ENCODE measurements at regions not wholly inside any gene's neighbourhood (a gene's known extent, or its start where the extent isn't known, plus 50 kb on each side); places are given as distances from the start of the nearest gene placed in this dataset.
A peak's percentile ranks its signal among the peaks of the same experiment; 100 is the strongest.

DNA sequence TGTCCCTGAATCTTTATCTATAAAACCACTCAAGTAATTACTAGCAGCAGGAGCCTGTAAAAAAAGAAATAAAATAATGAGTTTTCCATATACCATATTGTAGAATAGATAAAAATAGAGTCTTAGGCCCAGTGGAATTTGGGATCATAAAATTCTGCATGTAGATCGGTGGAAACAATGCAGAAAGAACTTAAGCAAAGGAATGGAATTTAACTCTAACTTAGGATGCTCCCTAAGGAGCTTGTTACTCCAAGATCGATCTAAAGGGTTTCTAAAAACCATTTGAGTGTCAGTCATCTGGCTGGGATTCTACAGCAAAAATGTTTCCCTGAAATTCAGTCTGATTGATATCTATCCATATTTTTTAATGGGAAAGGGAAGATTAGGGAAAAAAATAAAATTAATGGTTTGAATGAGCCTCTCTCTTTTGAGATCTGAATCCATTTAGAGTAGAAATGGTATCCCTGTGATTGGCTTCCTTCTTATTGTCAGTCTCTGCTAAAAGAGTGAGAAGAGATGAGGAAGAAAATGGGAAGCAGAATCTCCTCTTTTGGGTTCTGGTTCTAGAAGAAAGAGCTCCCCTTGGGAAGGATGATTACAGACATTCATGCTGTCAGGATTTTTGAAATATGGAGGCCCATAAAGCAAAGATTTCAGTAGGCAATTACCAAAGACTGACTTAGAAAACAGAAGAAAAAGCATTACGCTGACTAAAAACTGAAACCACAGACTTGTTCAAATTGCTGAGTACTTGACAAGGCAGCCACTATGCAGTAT, 564.3 kb upstream of the MARCKS start:
- Histone ChIP-seq H3F3A (replicated peaks; ENCODE audit: insufficient read depth) (peaks cover 8% of the 10 kb centered on the region), H3K9ac (no peak overlapping the region), H3K27ac (ENCODE audit: low read depth in 2 of 2, low read length in 1 of 2) (no peak overlapping the region), H3K9me3 (no peaks in the 10 kb centered on the region), H3K4me2 (no peak overlapping the region), H3K36me3 (replicated peaks in 1 of 2; ENCODE audit: control insufficient read depth in 1 of 2, insufficient read depth in 2 of 2, low read length in 1 of 2) (no peaks in the 10 kb centered on the region), H3K4me3 (ENCODE audit: low read depth in 2 of 2, low read length in 1 of 2) (no peak overlapping the region), H4K20me1 (ENCODE audit: insufficient read depth) (no peaks in the 10 kb centered on the region), H3K27me3 (ENCODE audit: insufficient read depth) (no peaks in the 10 kb centered on the region), H3K9me2 (no peaks in the 10 kb centered on the region), H2AFZ (ENCODE audit: low read depth) (peak overlapping the region; percentile 27; the same call in 1 of the 2 replicates), H3K4me1 (ENCODE audit: control insufficient read depth in 1 of 2, insufficient read depth in 2 of 2, low read depth in 1 of 2, low read length in 1 of 2) (no peaks in the 10 kb centered on the region; a peak in 1 of 4 replicates), H3K79me2 (ENCODE audit: insufficient read depth) (no peaks in the 10 kb centered on the region)
- POLR2A ChIA-PET = no interaction called here
- CTCF ChIA-PET = interaction anchor here (0.9 to 1.3 kb wide), 3 partner anchors 14 to 566 kb away, joined by 3 to 4 read pairs (median 3); no protein-coding TSS in a partner anchor
- WGBS (ENCODE audit: low lambda C conversion rate) = 91% methylated on average over 3 of the region's 3 CpGs
- DNase-seq = no peak
- TF ChIP-seq RCOR1 (IDR thresholded peaks at IDR 0.05; ENCODE audit: low read length) (no peak), TCF12 (IDR thresholded peaks at IDR 0.05) (no peak)

DNA sequence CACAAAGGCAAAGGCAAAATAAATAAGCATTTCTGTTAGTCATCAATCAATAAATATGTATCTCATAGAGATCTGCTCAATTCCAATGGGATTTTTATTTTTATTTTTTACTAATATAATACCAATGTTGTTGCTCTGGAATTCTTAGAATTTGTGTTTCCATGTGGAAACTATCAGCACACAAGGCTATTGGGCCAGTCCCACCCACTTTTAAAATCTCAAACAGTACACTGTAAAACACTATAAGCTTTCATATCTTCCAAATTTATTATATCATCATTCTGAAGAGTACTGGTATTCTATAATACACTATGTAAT, 563.8 kb upstream of the MARCKS start:
- H3K27me3 ChIP-seq (ENCODE audit: insufficient read depth) = no peaks in the 10 kb centered on the region
- no peaks in the 10 kb centered on the region for H3K9me3 ChIP-seq
- H2AFZ ChIP-seq (ENCODE audit: low read depth) = no peak overlapping the region
- CTCF ChIA-PET = interaction anchor here (0.9 to 1.6 kb wide), 3 partner anchors 13 to 565 kb away, joined by 3 read pairs; no protein-coding TSS in a partner anchor
- no peak for DNase-seq
- no peaks in the 10 kb centered on the region for H3K36me3 ChIP-seq (replicated peaks in 1 of 2; ENCODE audit: control insufficient read depth in 1 of 2, insufficient read depth in 2 of 2, low read length in 1 of 2)
- no peak overlapping the region for H3K9ac ChIP-seq
- no peak for TF ChIP-seq MXI1 (IDR thresholded peaks at IDR 0.05; ENCODE audit: low read depth, low read length)
- no peak for TF ChIP-seq ZBTB33 (IDR thresholded peaks at IDR 0.05; ENCODE audit: borderline replicate concordance, low read depth)
- TF ChIP-seq TAF1 (IDR thresholded peaks at IDR 0.05; ENCODE audit: borderline replicate concordance, low read depth, low read length) = no peak
- no peaks in the 10 kb centered on the region for H3K9me2 ChIP-seq
- H3F3A ChIP-seq (replicated peaks; ENCODE audit: insufficient read depth) = peaks cover 8% of the 10 kb centered on the region
- H3K27ac ChIP-seq (ENCODE audit: low read depth in 2 of 2, low read length in 1 of 2) = no peak overlapping the region
- no peak overlapping the region for H3K4me2 ChIP-seq
- H3K4me1 ChIP-seq (ENCODE audit: control insufficient read depth in 1 of 2, insufficient read depth in 2 of 2, low read depth in 1 of 2, low read length in 1 of 2) = no peaks in the 10 kb centered on the region; a peak in 1 of 4 replicates
- no peaks in the 10 kb centered on the region for H3K79me2 ChIP-seq (ENCODE audit: insufficient read depth)
- H4K20me1 ChIP-seq (ENCODE audit: insufficient read depth) = no peaks in the 10 kb centered on the region
- H3K4me3 ChIP-seq (ENCODE audit: low read depth in 2 of 2, low read length in 1 of 2) = no peak overlapping the region
- POLR2A ChIA-PET = no interaction called here

GRCh38 chr6:113299531-113299930, 557.6 kb upstream of the MARCKS start:
- H3K79me2 ChIP-seq (ENCODE audit: insufficient read depth) = no peaks in the 10 kb centered on the region
- no peaks in the 10 kb centered on the region for H3K36me3 ChIP-seq (replicated peaks in 1 of 2; ENCODE audit: control insufficient read depth in 1 of 2, insufficient read depth in 2 of 2, low read length in 1 of 2)
- POLR2A ChIA-PET = no interaction called here
- no peaks in the 10 kb centered on the region for H3K27me3 ChIP-seq (ENCODE audit: insufficient read depth)
- no peak overlapping the region for H3K4me3 ChIP-seq (ENCODE audit: low read depth in 2 of 2, low read length in 1 of 2)
- no peak overlapping the region for H3K27ac ChIP-seq (ENCODE audit: low read depth in 2 of 2, low read length in 1 of 2)
- H3K4me1 ChIP-seq (ENCODE audit: control insufficient read depth in 1 of 2, insufficient read depth in 2 of 2, low read depth in 1 of 2, low read length in 1 of 2) = peaks cover 0 to 2% of the 10 kb centered on the region in 2 experiments; a peak in 1 of 4 replicates
- peaks cover 4% of the 10 kb centered on the region for H3F3A ChIP-seq (replicated peaks; ENCODE audit: insufficient read depth)
- no peak overlapping the region for H2AFZ ChIP-seq (ENCODE audit: low read depth)
- CTCF ChIA-PET = interaction anchor here (0.8 kb wide), 1 partner anchor 9 kb away, joined by 3 read pairs; no protein-coding TSS in a partner anchor
- no peaks in the 10 kb centered on the region for H3K9me2 ChIP-seq
- no peak overlapping the region for H3K4me2 ChIP-seq
- no peak overlapping the region for H3K9ac ChIP-seq
- H4K20me1 ChIP-seq (ENCODE audit: insufficient read depth) = no peaks in the 10 kb centered on the region
- DNase-seq = no peak
- peak; percentile 14 for TF ChIP-seq CHD2 (IDR thresholded peaks at IDR 0.05; ENCODE audit: low read length, partially characterized antibody)
- no peak for TF ChIP-seq MEF2A (IDR thresholded peaks at IDR 0.05; ENCODE audit: borderline replicate concordance, low read depth)
- H3K9me3 ChIP-seq = no peaks in the 10 kb centered on the region

Measured in SK-N-SH (cell line).